Loucy (cell line): ENCODE measurements at regions not wholly inside any gene's neighbourhood (a gene's known extent, or its start where the extent isn't known, plus 50 kb on each side); places are given as distances from the start of the nearest gene placed in this dataset.

ENCODE experiments used
- CTCF ChIP-seq: fragments of 200-600 bp; sonication (generic); conservative IDR thresholded peaks from 2 replicates; pipeline ENCODE4 v1.5.1; 2014; ENCODE audit warnings: mild to moderate bottlenecking, antibody characterized with exemption, low read length
- EZH2phosphoT487 ChIP-seq: fragments of 200-600 bp; IDR thresholded peaks from 2 replicates; pipeline ENCODE4 v1.6.1; 2018; ENCODE audit warnings: antibody characterized with exemption, mild to moderate bottlenecking, moderate library complexity, borderline replicate concordance

- TF ChIP-seq CTCF (no peak), EZH2phosphoT487 (no peak)
These were observed 64.7 kb downstream of the BTBD3 start for GRCh38 chr20:11982289-11982954.
